Stimulated activated naive CD8-positive, alpha-beta T cell treated with anti-CD3 and anti-CD28 coated beads, Interleukin-15, amount 100 ng/mL, for 72 hours (primary cell): ENCODE measurements at regions not wholly inside any gene's neighbourhood (a gene's known extent, or its start where the extent isn't known, plus 50 kb on each side); places are given as distances from the start of the nearest gene placed in this dataset.
"Not testable (repeated sequence)": the region's sequence is repeated elsewhere in the genome, so short reads cannot be mapped to it uniquely, and the experiment has no call there.

Experiments used
- ATAC-seq: fragments of 150-1000 bp; cut with Tn5 transposase; 2 replicates; pipeline ENCODE4 v1.10.0; 2021; ENCODE audit warnings: mild to moderate bottlenecking, moderate library complexity
- DNase-seq, 2 donors: peaks; one replicate each; pipeline ENCODE4 v3.0.0; 2021 to 2022
- H3K27ac Mint-ChIP-seq, 2 donors: one replicate each; pipeline ENCODE4 v1.8.0; 2022; ENCODE audit warnings: mild to moderate bottlenecking in 2 of 2, mixed read lengths in 2 of 2, moderate library complexity in 2 of 2
- H3K27me3 Mint-ChIP-seq: one replicate; pipeline ENCODE4 v1.8.0; 2022; ENCODE audit warnings: mixed read lengths
- H3K4me1 Mint-ChIP-seq: one replicate; pipeline ENCODE4 v1.8.0; 2022; ENCODE audit warnings: mild to moderate bottlenecking, mixed read lengths
- H3K4me3 Mint-ChIP-seq, 2 donors: one replicate each; pipeline ENCODE4 v1.8.0; 2022; ENCODE audit warnings: mild to moderate bottlenecking in 2 of 2, mixed read lengths in 2 of 2, moderate library complexity in 1 of 2
- H3K9me3 Mint-ChIP-seq, 2 donors: one replicate each; pipeline ENCODE4 v1.8.0; 2022; ENCODE audit warnings: mixed read lengths in 2 of 2

GRCh38 chr9:124084087-124084486, 72.5 kb downstream of the LHX2 start:
- H3K27ac Mint-ChIP-seq: peak overlapping the region in 1 of 2 donors; percentile 49

GRCh38 chr9:124087226-124087625, 75.7 kb downstream of the LHX2 start:
- no peak overlapping the region for H3K27ac Mint-ChIP-seq
- peaks cover 11 to 26% of the 10 kb centered on the region in 2 donors for H3K9me3 Mint-ChIP-seq
- no peaks in the 10 kb centered on the region for H3K4me1 Mint-ChIP-seq
- no peak overlapping the region for H3K4me3 Mint-ChIP-seq
- peaks cover 35% of the 10 kb centered on the region for H3K27me3 Mint-ChIP-seq
- ATAC-seq (no peak), DNase-seq (no peak)

More at GRCh38 chr9:124084087-124084486, 72.5 kb downstream of the LHX2 start:
- ATAC-seq: no peak
- H3K4me3 Mint-ChIP-seq: no peak overlapping the region
- H3K4me1 Mint-ChIP-seq: no peaks in the 10 kb centered on the region
- DNase-seq: no peak
- peaks cover 22% of the 10 kb centered on the region for H3K27me3 Mint-ChIP-seq
- peaks cover 11 to 26% of the 10 kb centered on the region in 2 donors for H3K9me3 Mint-ChIP-seq

GRCh38 chr9:124088476-124088837, 76.9 kb downstream of the LHX2 start:
- H3K4me3 Mint-ChIP-seq: no peak overlapping the region

GRCh38 chr9:124089631-124090488, 78.3 kb downstream of the LHX2 start:
- not testable (repeated sequence) for H3K4me3 Mint-ChIP-seq, H3K27ac Mint-ChIP-seq

More at GRCh38 chr9:124088476-124088837, 76.9 kb downstream of the LHX2 start:
- H3K9me3 Mint-ChIP-seq: peaks cover 11 to 26% of the 10 kb centered on the region in 2 donors
- peaks cover 36% of the 10 kb centered on the region for H3K27me3 Mint-ChIP-seq
- no peak overlapping the region for H3K27ac Mint-ChIP-seq
- ATAC-seq (no peak), DNase-seq (no peak)
- no peaks in the 10 kb centered on the region for H3K4me1 Mint-ChIP-seq

GRCh38 chr9:124098141-124098905, 86.8 kb downstream of the LHX2 start:
- no peak overlapping the region for H3K4me3 Mint-ChIP-seq
- H3K4me1 Mint-ChIP-seq: peaks cover 5% of the 10 kb centered on the region
- DNase-seq (no peak), ATAC-seq (no peak)
- no peak overlapping the region for H3K27ac Mint-ChIP-seq
- peaks cover 38% of the 10 kb centered on the region for H3K27me3 Mint-ChIP-seq
- no peaks in the 10 kb centered on the region for H3K9me3 Mint-ChIP-seq

More at GRCh38 chr9:124089631-124090488, 78.3 kb downstream of the LHX2 start:
- not testable (repeated sequence) for H3K4me1 Mint-ChIP-seq, DNase-seq, ATAC-seq
- H3K9me3 Mint-ChIP-seq: peaks cover 11 to 21% of the 10 kb centered on the region in 2 donors
- peaks cover 27% of the 10 kb centered on the region for H3K27me3 Mint-ChIP-seq

GRCh38 chr9:124099860-124100259, 88.3 kb downstream of the LHX2 start:
- H3K4me1 Mint-ChIP-seq: peaks cover 5% of the 10 kb centered on the region
- H3K9me3 Mint-ChIP-seq: no peaks in the 10 kb centered on the region
- no peak overlapping the region for H3K27ac Mint-ChIP-seq
- ATAC-seq (no peak), DNase-seq (no peak)
- H3K27me3 Mint-ChIP-seq: peaks cover 42% of the 10 kb centered on the region
- H3K4me3 Mint-ChIP-seq: no peak overlapping the region

- peaks cover 5% of the 10 kb centered on the region for H3K4me1 Mint-ChIP-seq
- peaks cover 57% of the 10 kb centered on the region for H3K27me3 Mint-ChIP-seq
- H3K27ac Mint-ChIP-seq: peak overlapping the region in 1 of 2 donors; percentile 1
- ATAC-seq (no peak), DNase-seq (no peak)
- no peak overlapping the region for H3K4me3 Mint-ChIP-seq
- no peaks in the 10 kb centered on the region for H3K9me3 Mint-ChIP-seq
Observed at GRCh38 chr9:124101215-124101968, 89.8 kb downstream of the LHX2 start.

- Mint-ChIP-seq H3K27me3 (peaks cover 63% of the 10 kb centered on the region), H3K4me1 (peaks cover 5% of the 10 kb centered on the region), H3K27ac (no peak overlapping the region), H3K4me3 (no peak overlapping the region), H3K9me3 (no peaks in the 10 kb centered on the region)
- DNase-seq: no peak
- ATAC-seq: no peak
Observed at GRCh38 chr9:124101969-124102345, 90.4 kb downstream of the LHX2 start.

GRCh38 chr9:124102363-124102762, 90.8 kb downstream of the LHX2 start:
- no peaks in the 10 kb centered on the region for H3K9me3 Mint-ChIP-seq
- H3K27ac Mint-ChIP-seq: peak overlapping the region in 1 of 2 donors; percentile 74
- ATAC-seq (no peak), DNase-seq (no peak)
- H3K4me1 Mint-ChIP-seq: peaks cover 5% of the 10 kb centered on the region
- H3K27me3 Mint-ChIP-seq: peaks cover 66% of the 10 kb centered on the region
- H3K4me3 Mint-ChIP-seq: no peak overlapping the region

- Mint-ChIP-seq H3K4me1 (peaks cover 5% of the 10 kb centered on the region), H3K9me3 (no peaks in the 10 kb centered on the region), H3K27me3 (peaks cover 53% of the 10 kb centered on the region), H3K27ac (no peak overlapping the region), H3K4me3 (no peak overlapping the region)
- DNase-seq: no peak
- ATAC-seq: no peak
Observed at GRCh38 chr9:124105266-124105665, 93.7 kb downstream of the LHX2 start.

- Mint-ChIP-seq H3K4me3 (no peak overlapping the region), H3K4me1 (no peaks in the 10 kb centered on the region), H3K27ac (no peak overlapping the region), H3K27me3 (peaks cover 34% of the 10 kb centered on the region), H3K9me3 (no peaks in the 10 kb centered on the region)
- DNase-seq (no peak), ATAC-seq (no peak)
Observed at GRCh38 chr9:124108216-124108615, 96.6 kb downstream of the LHX2 start.

GRCh38 chr9:124110307-124110915, 98.8 kb downstream of the LHX2 start:
- H3K4me1 Mint-ChIP-seq: no peaks in the 10 kb centered on the region
- H3K27ac Mint-ChIP-seq: no peak overlapping the region
- H3K4me3 Mint-ChIP-seq: no peak overlapping the region
- peak; percentile 45 for ATAC-seq
- peak; percentile 18 to 37 for DNase-seq
- H3K27me3 Mint-ChIP-seq: peaks cover 39% of the 10 kb centered on the region
- H3K9me3 Mint-ChIP-seq: peaks cover 0 to 3% of the 10 kb centered on the region in 2 donors

GRCh38 chr9:124116683-124117363, 105.3 kb downstream of the LHX2 start:
- DNase-seq: no peak
- Mint-ChIP-seq H3K27ac (no peak overlapping the region), H3K4me3 (no peak overlapping the region), H3K4me1 (no peaks in the 10 kb centered on the region), H3K27me3 (peaks cover 49% of the 10 kb centered on the region), H3K9me3 (peaks cover 0 to 27% of the 10 kb centered on the region in 2 donors)
- no peak for ATAC-seq

GRCh38 chr9:124118894-124119293, 107.3 kb downstream of the LHX2 start:
- ATAC-seq: no peak
- no peak for DNase-seq
- peaks cover 55% of the 10 kb centered on the region for H3K27me3 Mint-ChIP-seq
- H3K9me3 Mint-ChIP-seq: peaks cover 0 to 27% of the 10 kb centered on the region in 2 donors
- H3K4me1 Mint-ChIP-seq: no peaks in the 10 kb centered on the region
- H3K27ac Mint-ChIP-seq: peak overlapping the region in 1 of 2 donors; percentile 34
- H3K4me3 Mint-ChIP-seq: no peak overlapping the region
